ENCODE measurements at regions not wholly inside any gene's neighbourhood (a gene's known extent, or its start where the extent isn't known, plus 50 kb on each side); places are given as distances from the start of the nearest gene placed in this dataset.
"Not testable (repeated sequence)": the region's sequence is repeated elsewhere in the genome, so short reads cannot be mapped to it uniquely, and the experiment has no call there.

GRCh38 chr20:48126227-48126740 lies 341.0 kb upstream of the SULF2 start:
- no peak for DNase-seq (ENCODE audit: low read depth in 2 of 2)

DNA sequence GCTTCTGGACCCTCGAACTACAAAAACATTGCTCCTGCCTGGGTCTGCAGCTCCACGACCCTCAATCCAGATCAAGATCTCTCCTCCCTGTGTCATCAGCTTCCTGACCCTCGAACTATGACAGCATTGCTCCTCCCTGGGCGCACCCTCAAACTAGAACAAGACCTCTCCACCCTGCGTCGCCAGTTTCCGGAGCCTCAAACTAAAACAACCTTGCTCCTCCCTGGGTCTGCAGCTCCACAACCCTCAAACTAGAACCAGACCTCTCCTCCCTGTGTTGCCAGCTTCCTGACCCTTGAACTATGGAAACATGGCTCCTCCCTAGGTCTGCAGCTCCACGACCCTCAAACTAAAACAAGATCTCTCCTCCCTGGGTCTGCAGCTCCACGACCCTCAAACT lies 339.7 kb upstream of the SULF2 start:
- DNase-seq (ENCODE audit: low read depth in 2 of 2), result no peak

DNA sequence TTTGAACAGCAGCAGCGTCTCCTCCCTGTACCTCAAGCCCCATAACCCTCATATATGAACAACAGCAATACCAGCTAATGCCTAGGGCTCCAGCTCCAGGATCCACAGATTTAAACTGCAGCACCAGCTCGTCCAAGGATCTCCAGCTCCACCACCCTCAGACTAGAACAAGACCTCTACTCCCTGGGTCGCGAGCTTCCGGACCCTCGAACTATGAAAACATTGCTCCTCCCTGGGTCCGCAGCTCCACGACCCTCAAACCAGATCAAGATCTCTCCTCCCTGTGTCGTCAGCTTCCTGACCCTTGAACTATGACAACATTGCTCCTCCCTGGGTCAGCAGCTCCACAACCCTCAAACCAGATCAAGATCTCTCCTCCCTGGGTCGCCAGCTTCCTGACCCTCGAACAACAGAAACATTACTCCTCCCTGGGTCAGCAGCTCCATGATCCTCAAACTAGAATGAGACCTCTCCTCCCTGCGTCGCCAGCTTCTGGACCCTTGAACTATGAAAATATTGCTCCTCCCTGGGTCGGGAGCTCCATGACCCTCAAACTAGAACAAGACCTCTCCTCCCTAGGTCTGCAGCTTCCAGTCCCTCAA lies 339.0 kb upstream of the SULF2 start:
- DNase-seq (ENCODE audit: low read depth in 2 of 2), result no peak

- DNase-seq (ENCODE audit: low read depth in 2 of 2), result no peak
Measured at GRCh38 chr20:48120120-48120519, 334.8 kb upstream of the SULF2 start.

GRCh38 chr20:48119389-48119788 lies 334.1 kb upstream of the SULF2 start:
- not testable (repeated sequence) for DNase-seq (ENCODE audit: low read depth in 2 of 2)

DNA sequence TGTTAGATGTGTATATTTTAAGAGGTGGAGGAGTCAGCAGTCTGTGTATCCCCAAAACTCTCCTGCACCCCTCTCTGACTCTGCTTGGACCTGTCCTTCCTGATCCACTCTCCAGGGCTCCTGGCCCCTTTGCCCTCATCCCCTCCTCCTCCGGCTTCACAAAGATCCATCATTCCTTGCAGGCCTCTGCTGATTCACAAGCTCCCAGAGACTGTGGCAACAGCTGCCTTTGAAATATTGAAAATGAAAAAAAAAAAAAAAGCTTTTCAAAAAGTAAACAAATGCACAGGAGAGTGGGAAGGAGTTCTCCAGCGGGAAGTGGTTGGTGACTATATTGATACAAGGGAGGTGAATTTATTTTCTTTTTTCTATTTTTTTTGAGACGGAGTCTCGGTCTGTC lies 330.2 kb upstream of the SULF2 start:
- no peak for DNase-seq (ENCODE audit: low read depth in 2 of 2)

DNA sequence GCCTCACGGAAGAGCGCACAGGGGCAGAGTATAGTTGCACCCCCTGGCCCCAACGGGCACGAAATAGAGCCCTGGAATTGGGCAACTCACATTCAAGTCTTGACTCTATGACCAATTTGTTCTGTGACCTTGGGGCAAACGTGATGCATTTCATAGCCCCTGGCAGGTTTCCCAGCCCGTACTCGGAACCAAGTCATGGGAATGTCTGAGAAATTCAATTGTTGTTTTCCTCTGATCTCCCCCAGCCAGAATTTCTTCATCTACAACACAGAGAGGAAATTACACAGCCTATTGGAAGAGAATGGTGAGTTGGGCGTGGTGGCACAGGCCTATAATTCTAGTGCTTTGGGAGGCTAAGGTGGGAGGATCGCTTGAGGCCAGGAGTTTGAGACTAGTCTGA lies 322.3 kb upstream of the SULF2 start:
- DNase-seq (ENCODE audit: low read depth in 2 of 2), result no peak

- DNase-seq (ENCODE audit: low read depth in 2 of 2), result no peak
Measured at GRCh38 chr20:48106428-48106827, 321.1 kb upstream of the SULF2 start.

GRCh38 chr20:48105526-48105925 lies 320.2 kb upstream of the SULF2 start:
- no peak for DNase-seq (ENCODE audit: low read depth in 2 of 2)

- DNase-seq (ENCODE audit: low read depth in 2 of 2), result no peak
Measured at GRCh38 chr20:48102931-48103660, 317.8 kb upstream of the SULF2 start.

- no peak for DNase-seq (ENCODE audit: low read depth in 2 of 2)
Measured at GRCh38 chr20:48102076-48102787, 317.0 kb upstream of the SULF2 start.

GRCh38 chr20:48100483-48100882 lies 315.2 kb upstream of the SULF2 start:
- no peak for DNase-seq (ENCODE audit: low read depth in 2 of 2)

- DNase-seq (ENCODE audit: low read depth in 2 of 2), result no peak
Measured at GRCh38 chr20:48098866-48099265, 313.6 kb upstream of the SULF2 start.

- DNase-seq (ENCODE audit: low read depth in 2 of 2), result no peak
Measured at GRCh38 chr20:48098099-48098498, 312.8 kb upstream of the SULF2 start.

DNA sequence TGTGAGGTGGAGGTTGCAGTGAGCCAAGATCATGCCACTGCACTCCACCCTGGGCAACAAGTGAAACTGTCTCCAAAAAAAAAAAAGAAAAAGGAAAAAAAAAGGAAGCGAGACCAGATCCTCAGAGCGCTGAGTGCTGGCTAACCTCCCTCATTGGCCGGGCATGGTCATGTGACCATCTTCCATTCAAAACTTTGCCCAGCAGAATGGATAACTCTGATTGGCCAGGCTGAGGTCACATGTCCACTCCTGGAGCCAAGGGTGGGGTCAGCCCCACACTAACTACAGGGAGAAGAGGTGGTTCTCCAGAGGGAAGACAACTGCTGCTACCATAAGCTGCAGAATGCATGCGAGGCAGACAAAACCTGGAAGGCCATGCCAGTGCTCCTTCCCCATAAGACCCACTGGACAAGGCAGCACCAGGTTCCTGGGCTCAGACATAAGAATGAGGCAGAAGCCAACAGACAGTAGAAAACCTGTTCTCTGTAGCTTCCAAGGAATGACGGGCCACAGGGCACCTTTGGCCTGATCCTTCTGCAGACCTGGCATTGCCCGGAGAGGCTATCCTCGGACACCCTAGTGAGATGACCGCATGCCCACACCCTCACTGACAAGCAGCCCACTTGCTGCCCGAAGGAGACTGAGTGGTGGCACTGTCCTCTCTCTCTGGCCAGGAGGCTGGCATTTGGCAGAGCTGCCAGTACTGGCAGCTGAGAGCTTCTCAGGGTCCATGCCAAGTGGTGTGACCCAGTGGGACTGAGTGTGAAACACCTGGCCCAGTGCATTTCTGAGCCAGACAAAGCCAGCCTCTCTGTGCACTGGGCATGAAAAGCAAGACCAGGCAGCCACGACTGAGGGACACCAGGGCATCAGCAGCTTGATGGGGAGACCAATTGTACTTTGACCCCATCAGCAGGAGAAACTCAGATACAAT lies 311.9 kb upstream of the SULF2 start:
- DNase-seq (ENCODE audit: low read depth in 2 of 2), result no peak

DNA sequence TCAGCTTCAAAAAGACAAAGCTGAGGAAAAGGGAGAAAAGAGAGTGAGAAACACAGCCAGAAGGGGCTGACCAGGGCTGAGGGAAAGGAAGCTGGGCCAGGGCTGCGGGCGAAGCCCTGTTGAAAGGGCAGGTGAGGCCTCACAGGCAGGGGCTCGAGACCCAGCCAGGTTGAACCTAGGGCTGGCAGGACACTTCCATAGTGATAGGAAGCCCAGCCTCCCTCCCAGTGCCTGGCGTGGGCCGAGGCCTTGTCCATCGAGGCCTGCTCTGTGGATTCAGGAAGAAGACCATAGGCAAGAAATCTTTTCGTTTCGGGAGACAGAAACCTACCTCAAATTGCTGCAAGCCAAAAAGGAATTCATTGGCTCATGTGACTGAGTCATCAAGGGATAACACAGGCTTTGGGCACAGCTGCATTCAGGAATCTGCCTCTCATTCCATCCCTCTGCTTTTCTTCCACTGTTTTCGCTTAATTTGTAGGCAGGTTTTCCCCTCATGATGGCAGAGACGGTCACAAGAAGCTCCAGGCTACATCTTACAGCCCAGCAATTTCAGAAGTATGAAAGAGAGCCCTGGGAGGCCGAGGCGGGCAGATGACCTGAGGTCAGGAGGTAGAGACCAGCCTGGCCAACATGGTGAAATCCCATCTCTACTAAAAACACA lies 311.1 kb upstream of the SULF2 start:
- DNase-seq (ENCODE audit: low read depth in 2 of 2), result no peak

DNA sequence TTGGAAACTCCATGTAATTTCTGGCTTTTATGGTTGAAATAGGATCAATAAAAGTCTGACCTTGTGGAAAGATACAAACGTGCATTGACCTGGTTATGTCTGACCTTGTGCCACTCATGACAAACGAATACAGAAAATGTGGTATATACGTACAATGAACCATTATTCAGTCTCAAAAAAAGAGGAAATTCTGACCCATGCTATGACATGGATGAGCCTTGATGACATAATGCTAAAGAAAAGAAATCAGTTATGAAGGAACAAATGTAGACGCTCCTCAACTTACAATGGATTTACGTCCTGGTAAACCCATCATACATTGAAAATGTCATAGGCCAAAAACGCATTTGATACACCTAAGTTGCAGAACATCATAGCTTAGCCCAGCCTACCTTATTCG lies 309.7 kb upstream of the SULF2 start:
- DNase-seq (ENCODE audit: low read depth in 2 of 2), result no peak

DNA sequence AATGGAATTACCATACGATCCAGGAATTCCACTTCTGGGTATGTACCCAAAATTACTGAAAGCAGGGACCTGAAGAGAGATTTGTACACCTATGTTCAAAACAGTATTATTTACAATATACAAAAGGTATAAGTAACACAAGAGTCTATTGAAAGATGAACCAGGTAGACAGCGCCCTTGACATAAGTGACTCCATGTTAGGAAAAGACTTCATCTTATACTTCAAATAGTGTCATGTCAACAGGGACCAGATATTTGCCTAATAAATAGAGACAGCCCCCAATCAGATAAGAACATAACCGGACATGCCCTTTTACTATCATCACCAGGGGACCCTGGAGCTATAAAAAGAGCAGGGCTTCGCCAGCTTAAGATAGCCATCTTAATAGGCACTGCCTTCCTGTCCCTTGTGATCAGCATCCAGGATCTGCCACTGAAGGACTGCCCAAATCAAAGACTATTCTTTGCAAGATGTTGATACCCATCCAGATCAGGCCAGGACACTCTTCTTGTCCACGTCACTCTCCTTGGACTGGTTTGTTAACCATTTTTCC lies 309.0 kb upstream of the SULF2 start:
- no peak for DNase-seq (ENCODE audit: low read depth in 2 of 2)

DNA sequence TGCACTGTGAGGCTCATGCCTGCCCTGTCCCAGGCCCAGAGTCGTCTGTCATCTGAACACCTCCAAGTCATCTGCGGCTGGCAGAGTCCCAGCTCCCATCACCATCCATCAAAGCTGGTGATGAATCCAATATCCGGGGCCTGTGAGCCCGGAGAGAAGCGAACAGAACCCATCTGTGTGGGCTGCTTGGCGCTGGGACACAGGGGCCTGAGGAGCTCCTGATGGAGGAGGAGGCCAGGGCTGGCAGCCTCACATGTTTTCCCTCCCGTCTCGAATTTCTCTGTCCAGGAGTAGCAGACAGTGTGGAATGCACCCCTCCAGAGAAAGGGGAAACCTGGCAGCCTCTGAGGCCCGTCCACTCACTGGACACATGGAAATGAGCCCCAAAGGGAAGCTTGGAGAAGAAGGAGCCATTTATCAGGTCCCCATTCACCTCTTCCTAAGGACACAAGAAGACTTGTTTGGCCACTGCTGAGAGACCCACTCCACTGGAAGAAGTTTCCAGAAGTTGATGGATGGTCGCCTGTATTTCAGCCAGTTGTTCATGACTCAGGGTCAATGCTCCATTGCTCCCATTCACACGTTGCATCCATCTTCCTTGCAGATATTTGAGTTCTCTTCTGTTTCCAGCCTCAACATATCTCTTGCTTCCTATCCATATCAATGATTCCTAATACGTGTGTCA lies 307.5 kb upstream of the SULF2 start:
- no peak for DNase-seq (ENCODE audit: low read depth in 2 of 2)

DNA sequence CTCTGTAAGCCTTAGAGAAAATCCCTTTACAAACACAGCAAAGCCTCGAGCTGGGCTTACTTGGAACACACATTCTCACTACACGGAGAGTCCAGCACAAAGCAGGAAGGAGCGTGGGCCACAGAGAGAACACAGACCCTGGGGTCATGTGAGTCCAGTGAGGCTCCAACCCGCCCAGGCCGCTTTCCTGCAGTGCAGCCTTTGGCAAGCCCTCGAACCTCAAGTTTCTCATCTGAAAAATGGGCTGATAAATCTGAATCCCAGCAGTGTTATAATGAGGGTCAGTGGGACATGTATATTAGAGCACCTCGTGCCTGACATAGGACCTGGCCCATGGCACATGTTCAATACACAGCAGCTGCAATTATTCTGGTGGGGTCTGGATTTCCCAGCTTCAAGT lies 305.5 kb upstream of the SULF2 start:
- no peak for DNase-seq (ENCODE audit: low read depth in 2 of 2)

All from activated CD4-positive, alpha-beta T cell treated with anti-CD3 and anti-CD28 coated beads for 24 hours (primary cell).